ENCODE measurements at regions not wholly inside any gene's neighbourhood (a gene's known extent, or its start where the extent isn't known, plus 50 kb on each side); places are given as distances from the start of the nearest gene placed in this dataset.

DNA sequence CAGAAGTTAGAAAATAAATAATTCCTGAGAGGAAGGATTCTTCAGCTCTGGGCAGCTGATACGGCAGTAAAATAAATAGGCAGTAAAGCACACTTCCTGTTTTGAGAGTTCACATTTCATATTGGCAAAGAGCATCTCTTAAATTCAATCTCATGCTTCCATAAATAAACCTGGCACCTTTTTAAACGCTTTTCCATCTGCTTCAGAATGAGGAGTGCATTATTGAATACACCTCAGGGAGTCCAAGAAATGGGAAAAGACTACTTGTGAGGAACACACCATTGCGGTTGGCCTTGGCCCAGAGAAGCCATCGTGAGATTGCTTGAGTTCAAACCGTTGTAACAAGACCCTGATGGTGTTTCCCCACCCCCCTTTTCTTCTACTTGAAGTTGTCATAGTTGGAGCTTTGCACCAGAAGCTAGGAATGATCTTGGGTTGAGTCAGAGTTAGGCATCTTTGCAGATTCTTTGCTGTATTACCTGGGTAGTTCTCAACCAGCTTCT lies 123.9 kb downstream of the RDH14 start:
- FAIRE-seq (no peak), DNase-seq (ENCODE audit: insufficient read length) (no peak)
- TF ChIP-seq POLR2AphosphoS5 (IDR thresholded peaks at IDR 0.05; ENCODE audit: low read depth, low read length) (no peak), TAF1 (IDR thresholded peaks at IDR 0.05; ENCODE audit: borderline replicate concordance, low read depth, low read length) (no peak), POLR2A (IDR thresholded peaks at IDR 0.05; ENCODE audit: low read depth, low read length) (no peak)

DNA sequence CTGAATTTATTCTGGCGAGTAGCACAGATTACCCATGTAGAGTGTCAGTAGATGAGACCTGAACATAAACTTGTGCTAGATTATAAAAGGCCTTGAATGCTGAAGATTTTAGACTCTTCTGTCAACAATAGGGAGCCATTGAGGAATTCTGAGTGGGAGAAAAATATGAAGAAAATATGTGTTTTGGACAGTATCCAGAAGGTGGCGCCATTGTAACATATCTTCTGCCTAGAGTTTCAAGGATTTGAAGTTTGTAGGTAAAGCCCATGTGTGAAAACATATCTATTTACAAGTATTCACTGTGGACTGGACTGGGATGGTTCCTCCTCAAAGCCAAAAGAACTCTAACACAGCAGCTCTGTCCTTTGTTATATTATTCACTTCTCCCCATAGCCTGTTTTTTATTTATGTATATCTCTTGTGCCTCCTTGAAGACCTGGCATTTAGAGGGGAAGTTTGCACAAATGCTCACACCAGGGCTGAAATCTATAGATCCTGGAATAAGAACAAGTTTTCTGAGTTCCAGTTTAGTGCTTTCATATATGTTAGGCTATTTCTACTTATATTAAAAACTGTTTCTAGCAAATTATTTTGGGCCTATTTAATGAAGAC lies 124.9 kb downstream of the RDH14 start:
- DNase-seq (ENCODE audit: insufficient read length) = no peak
- no peak for TF ChIP-seq TAF1 (IDR thresholded peaks at IDR 0.05; ENCODE audit: borderline replicate concordance, low read depth, low read length)
- no peak for TF ChIP-seq POLR2A (IDR thresholded peaks at IDR 0.05; ENCODE audit: low read depth, low read length)
- no peak for TF ChIP-seq POLR2AphosphoS5 (IDR thresholded peaks at IDR 0.05; ENCODE audit: low read depth, low read length)
- peak; percentile 64 for FAIRE-seq

GRCh38 chr2:18433872-18434271 lies 126.6 kb downstream of the RDH14 start:
- TF ChIP-seq POLR2AphosphoS5 (IDR thresholded peaks at IDR 0.05; ENCODE audit: low read depth, low read length) = no peak
- no peak for FAIRE-seq
- no peak for DNase-seq (ENCODE audit: insufficient read length)

DNA sequence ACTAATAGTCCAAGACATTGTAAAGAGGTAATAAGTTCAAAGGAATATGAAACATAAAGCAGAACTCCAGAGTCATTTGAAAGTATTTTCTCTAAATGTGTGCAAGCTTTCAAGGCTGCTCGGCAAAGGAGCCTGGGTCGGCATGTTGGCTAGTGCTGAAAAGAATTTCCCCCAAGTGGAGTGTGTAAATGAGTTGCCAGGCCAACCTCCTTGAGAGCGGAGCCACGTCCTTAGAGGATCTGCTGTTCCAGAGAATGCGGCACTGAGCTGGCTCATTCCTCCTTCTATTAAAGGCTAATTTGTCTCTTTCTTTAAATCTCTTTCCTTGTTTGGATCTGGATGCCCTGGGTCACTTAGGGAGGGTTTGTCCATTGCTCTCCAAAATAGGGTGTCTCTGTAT lies 127.5 kb downstream of the RDH14 start:
- DNase-seq (ENCODE audit: insufficient read length) = no peak
- FAIRE-seq = no peak
- TF ChIP-seq POLR2AphosphoS5 (IDR thresholded peaks at IDR 0.05; ENCODE audit: low read depth, low read length) = no peak
- no peak for TF ChIP-seq POLR2A (IDR thresholded peaks at IDR 0.05; ENCODE audit: low read depth, low read length)
- no peak for TF ChIP-seq TAF1 (IDR thresholded peaks at IDR 0.05; ENCODE audit: borderline replicate concordance, low read depth, low read length)

GRCh38 chr2:18430996-18431748 lies 129.3 kb downstream of the RDH14 start:
- DNase-seq (ENCODE audit: insufficient read length) (no peak), FAIRE-seq (no peak)
- TF ChIP-seq POLR2A (IDR thresholded peaks at IDR 0.05; ENCODE audit: low read depth, low read length) (no peak), POLR2AphosphoS5 (IDR thresholded peaks at IDR 0.05; ENCODE audit: low read depth, low read length) (no peak), TAF1 (IDR thresholded peaks at IDR 0.05; ENCODE audit: borderline replicate concordance, low read depth, low read length) (no peak)

GRCh38 chr2:18428516-18428915 lies 131.9 kb downstream of the RDH14 start:
- no peak for FAIRE-seq
- TF ChIP-seq POLR2A (IDR thresholded peaks at IDR 0.05; ENCODE audit: low read depth, low read length) = no peak
- no peak for TF ChIP-seq TAF1 (IDR thresholded peaks at IDR 0.05; ENCODE audit: borderline replicate concordance, low read depth, low read length)
- no peak for TF ChIP-seq POLR2AphosphoS5 (IDR thresholded peaks at IDR 0.05; ENCODE audit: low read depth, low read length)

GRCh38 chr2:18427762-18428161 lies 132.7 kb downstream of the RDH14 start:
- TF ChIP-seq POLR2AphosphoS5 (IDR thresholded peaks at IDR 0.05; ENCODE audit: low read depth, low read length) (no peak), POLR2A (IDR thresholded peaks at IDR 0.05; ENCODE audit: low read depth, low read length) (no peak), TAF1 (IDR thresholded peaks at IDR 0.05; ENCODE audit: borderline replicate concordance, low read depth, low read length) (no peak)
- no peak for FAIRE-seq
- DNase-seq (ENCODE audit: insufficient read length) = no peak

More at GRCh38 chr2:18428516-18428915, 131.9 kb downstream of the RDH14 start:
- no peak for DNase-seq (ENCODE audit: insufficient read length)

DNA sequence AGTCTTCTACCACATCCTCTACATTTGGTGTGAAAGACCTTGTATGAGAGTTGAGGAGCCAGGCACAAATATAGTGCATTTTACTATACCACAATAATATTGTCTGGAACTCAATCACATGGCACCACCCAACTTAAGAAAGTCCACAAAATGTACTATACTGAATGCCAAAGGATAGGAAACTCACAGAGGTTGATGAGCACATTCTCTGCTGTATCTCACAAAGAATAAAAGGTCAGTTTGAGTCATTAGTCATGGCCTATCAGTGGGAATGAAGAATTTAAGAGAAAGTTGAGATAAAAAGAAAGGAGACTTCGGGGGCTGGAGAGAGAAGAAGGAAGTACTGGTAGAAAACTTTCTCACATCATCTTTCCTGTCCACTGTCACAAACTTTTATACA lies 134.3 kb downstream of the RDH14 start:
- DNase-seq (ENCODE audit: insufficient read length) (no peak), FAIRE-seq (no peak)
- no peak for TF ChIP-seq POLR2A (IDR thresholded peaks at IDR 0.05; ENCODE audit: low read depth, low read length)
- TF ChIP-seq TAF1 (IDR thresholded peaks at IDR 0.05; ENCODE audit: borderline replicate concordance, low read depth, low read length) = no peak

DNA sequence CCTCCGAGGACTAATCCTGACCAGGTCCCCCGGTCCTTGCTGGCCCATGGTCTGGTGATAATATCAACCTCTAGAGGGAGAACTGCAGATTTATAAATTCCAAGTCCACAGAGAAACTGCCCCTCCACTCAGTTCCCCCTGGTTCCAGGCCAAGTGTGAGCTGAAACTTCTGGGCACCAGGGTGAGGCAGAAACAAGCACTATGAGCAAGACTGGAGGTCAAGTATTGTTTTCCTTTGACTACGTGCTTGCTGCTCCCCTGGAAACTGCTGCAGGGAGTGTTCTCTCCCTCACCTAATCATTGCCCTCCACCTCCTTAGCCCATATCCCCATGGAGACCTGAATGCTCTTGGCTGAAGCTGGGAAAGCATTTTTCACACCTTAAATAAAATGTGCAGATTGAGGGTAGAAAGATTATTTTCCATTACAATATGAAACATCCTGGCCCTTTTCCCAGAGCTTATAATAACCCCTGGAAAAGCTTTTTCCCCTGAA lies 135.2 kb downstream of the RDH14 start:
- no peak for DNase-seq (ENCODE audit: insufficient read length)
- TF ChIP-seq TAF1 (IDR thresholded peaks at IDR 0.05; ENCODE audit: borderline replicate concordance, low read depth, low read length) = no peak
- TF ChIP-seq POLR2AphosphoS5 (IDR thresholded peaks at IDR 0.05; ENCODE audit: low read depth, low read length) = no peak
- TF ChIP-seq POLR2A (IDR thresholded peaks at IDR 0.05; ENCODE audit: low read depth, low read length) = no peak
- FAIRE-seq = no peak

GRCh38 chr2:18423636-18424035 lies 136.8 kb downstream of the RDH14 start:
- FAIRE-seq (no peak), DNase-seq (ENCODE audit: insufficient read length) (no peak)
- TF ChIP-seq POLR2A (IDR thresholded peaks at IDR 0.05; ENCODE audit: low read depth, low read length) (no peak), TAF1 (IDR thresholded peaks at IDR 0.05; ENCODE audit: borderline replicate concordance, low read depth, low read length) (no peak), POLR2AphosphoS5 (IDR thresholded peaks at IDR 0.05; ENCODE audit: low read depth, low read length) (no peak)

- FAIRE-seq (no peak), DNase-seq (ENCODE audit: insufficient read length) (no peak)
- TF ChIP-seq POLR2A (IDR thresholded peaks at IDR 0.05; ENCODE audit: low read depth, low read length) (no peak), TAF1 (IDR thresholded peaks at IDR 0.05; ENCODE audit: borderline replicate concordance, low read depth, low read length) (no peak), POLR2AphosphoS5 (IDR thresholded peaks at IDR 0.05; ENCODE audit: low read depth, low read length) (no peak)
Observed at GRCh38 chr2:18422432-18423165, 137.9 kb downstream of the RDH14 start.
